Stimulated activated CD4-positive, alpha-beta T cell treated with anti-CD3 and anti-CD28 coated beads, Interleukin-15, amount 100 ng/mL, for 48 hours (primary cell): ENCODE measurements at regions not wholly inside any gene's neighbourhood (a gene's known extent, or its start where the extent isn't known, plus 50 kb on each side); places are given as distances from the start of the nearest gene placed in this dataset.
"Not testable (repeated sequence)": the region's sequence is repeated elsewhere in the genome, so short reads cannot be mapped to it uniquely, and the experiment has no call there.

Experiments used
- DNase-seq, 2 donors: peaks; one replicate each; pipeline ENCODE4 v3.0.0-alpha.2; 2020; ENCODE audit warnings: low read depth in 2 of 2

GRCh38 chr7:32762925-32763293 lies 128.7 kb downstream of the KBTBD2 start:
- DNase-seq: no peak

GRCh38 chr7:32762206-32762924 lies 129.2 kb downstream of the KBTBD2 start:
- not testable (repeated sequence) for DNase-seq

GRCh38 chr7:32761451-32762205 lies 129.9 kb downstream of the KBTBD2 start:
- DNase-seq: no peak

- DNase-seq: not testable (repeated sequence)
These were observed 130.8 kb downstream of the KBTBD2 start for GRCh38 chr7:32760755-32761154.

- DNase-seq: not testable (repeated sequence)
These were observed 131.7 kb downstream of the KBTBD2 start for GRCh38 chr7:32759859-32760258.

- not testable (repeated sequence) for DNase-seq
These were observed 137.7 kb downstream of the KBTBD2 start for GRCh38 chr7:32753872-32754271.

GRCh38 chr7:32748337-32748736 lies 143.2 kb downstream of the KBTBD2 start:
- not testable (repeated sequence) for DNase-seq

- DNase-seq: not testable (repeated sequence)
These were observed 144.0 kb downstream of the KBTBD2 start for GRCh38 chr7:32747443-32748148.

- DNase-seq: not testable (repeated sequence)
These were observed 149.6 kb downstream of the KBTBD2 start for GRCh38 chr7:32741853-32742476.

GRCh38 chr7:32739749-32740148 lies 151.8 kb downstream of the KBTBD2 start:
- not testable (repeated sequence) for DNase-seq

- DNase-seq: not testable (repeated sequence)
These were observed 153.2 kb downstream of the KBTBD2 start for GRCh38 chr7:32738390-32738789.

GRCh38 chr7:32732767-32733166 lies 158.8 kb downstream of the KBTBD2 start:
- DNase-seq: not testable (repeated sequence)

- DNase-seq: not testable (repeated sequence)
These were observed 162.3 kb downstream of the KBTBD2 start for GRCh38 chr7:32729335-32729675.

GRCh38 chr7:32728412-32729334 lies 162.9 kb downstream of the KBTBD2 start:
- peak; percentile 3 to 22 for DNase-seq

GRCh38 chr7:32727483-32728411 lies 163.8 kb downstream of the KBTBD2 start:
- DNase-seq: peak in 1 of 2 donors; percentile 11

GRCh38 chr7:32722837-32723236 lies 168.7 kb downstream of the KBTBD2 start:
- DNase-seq: not testable (repeated sequence)

- DNase-seq: no peak
These were observed 197.4 kb downstream of the KBTBD2 start for GRCh38 chr7:32694182-32694581.

GRCh38 chr7:32691965-32692815 lies 196.9 kb downstream of the AVL9 start:
- DNase-seq: not testable (repeated sequence)

- not testable (repeated sequence) for DNase-seq
These were observed 192.8 kb downstream of the AVL9 start for GRCh38 chr7:32688092-32688491.
